ENCODE measurements at regions not wholly inside any gene's neighbourhood (a gene's known extent, or its start where the extent isn't known, plus 50 kb on each side); places are given as distances from the start of the nearest gene placed in this dataset.
"Not testable (repeated sequence)": the region's sequence is repeated elsewhere in the genome, so short reads cannot be mapped to it uniquely, and the experiment has no call there.

DNA sequence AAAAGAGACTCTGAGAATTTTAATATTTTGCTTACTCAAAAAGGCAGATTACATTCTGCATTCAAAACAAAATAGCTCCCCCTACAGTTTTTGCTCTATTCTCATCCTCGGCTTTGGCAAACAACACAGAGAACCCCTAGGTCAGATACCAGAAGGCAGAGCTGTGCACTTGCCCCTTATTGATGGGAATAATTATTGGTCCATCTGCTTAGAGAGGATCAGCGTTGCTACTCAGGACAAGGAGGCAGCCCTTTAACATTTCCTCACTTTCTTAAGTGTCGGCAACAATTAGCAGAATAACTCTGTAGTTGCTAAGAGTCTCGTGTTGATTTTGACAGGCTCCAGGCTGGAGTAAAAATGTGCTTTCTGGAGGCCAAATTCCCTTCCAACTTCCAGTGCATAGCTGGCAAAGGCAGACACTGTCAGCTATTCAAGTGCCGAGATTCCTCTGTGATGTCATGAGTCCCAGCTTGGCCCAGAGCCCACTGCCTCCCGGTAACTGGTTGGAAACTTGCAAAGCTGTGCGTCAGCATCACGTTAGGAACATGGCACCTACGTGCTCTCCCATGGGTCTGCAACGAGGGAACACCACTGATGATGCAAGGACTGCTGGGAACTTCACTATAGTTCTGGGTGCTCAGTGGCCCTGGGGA lies 482.7 kb upstream of the ADAMTS9 start:
- DNase-seq: peak; percentile 89

DNA sequence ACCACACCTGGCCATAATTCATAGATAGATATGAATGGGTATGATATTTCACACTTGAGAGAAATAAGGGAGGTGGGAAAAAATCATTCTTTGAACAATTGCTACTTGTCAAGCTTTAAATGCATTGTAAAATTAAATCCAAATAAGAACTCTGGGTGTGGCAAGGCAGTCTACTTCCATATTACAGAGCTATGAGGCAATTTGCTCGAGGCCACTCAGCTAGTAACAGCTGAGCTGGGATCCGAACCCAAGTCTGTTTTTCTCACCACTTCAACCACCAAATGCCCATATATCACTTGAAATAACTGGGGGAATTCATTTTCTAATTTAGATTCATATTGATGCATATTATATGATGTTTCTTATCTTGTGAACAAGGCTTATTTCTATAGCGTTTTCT lies 482.2 kb upstream of the ADAMTS9 start:
- no peak for DNase-seq

DNA sequence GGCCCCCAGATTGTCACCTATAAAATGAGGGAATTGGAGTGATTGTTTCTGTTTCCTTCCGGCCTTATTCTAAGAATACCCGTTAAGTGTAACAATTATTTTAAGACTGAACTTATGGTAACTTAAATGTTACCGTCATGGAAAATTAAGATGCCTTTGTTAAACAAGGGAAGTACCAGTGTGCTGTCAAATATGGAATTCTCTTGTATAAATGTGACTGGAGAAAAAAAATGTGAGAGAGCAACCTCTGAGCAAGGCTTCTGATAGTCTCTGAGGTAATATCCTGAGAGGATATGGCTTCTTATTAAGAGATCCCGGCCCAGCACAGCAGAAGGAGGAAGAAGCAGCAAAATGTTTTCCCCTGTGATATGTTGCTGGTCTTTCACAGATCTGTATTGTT lies 480.7 kb upstream of the ADAMTS9 start:
- no peak for DNase-seq

DNA sequence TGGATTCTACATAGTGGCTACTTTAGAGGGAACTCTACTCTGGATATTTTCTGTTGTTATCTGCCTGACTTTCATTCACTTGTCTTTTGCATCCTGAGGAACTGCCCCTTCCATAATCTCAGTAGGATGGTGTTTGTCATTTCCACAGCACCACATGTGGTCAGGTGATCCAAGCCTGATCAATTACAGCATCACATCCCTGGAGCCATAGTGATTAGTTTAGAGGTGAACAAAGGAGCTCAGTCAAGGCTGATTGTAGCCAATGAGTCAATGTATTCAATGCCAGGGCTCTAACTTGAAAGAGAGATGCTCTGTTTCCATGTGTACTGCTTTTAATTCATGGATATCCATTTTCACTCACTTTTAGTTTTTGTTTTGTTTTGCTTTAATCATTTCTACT lies 478.7 kb upstream of the ADAMTS9 start:
- DNase-seq: no peak

DNA sequence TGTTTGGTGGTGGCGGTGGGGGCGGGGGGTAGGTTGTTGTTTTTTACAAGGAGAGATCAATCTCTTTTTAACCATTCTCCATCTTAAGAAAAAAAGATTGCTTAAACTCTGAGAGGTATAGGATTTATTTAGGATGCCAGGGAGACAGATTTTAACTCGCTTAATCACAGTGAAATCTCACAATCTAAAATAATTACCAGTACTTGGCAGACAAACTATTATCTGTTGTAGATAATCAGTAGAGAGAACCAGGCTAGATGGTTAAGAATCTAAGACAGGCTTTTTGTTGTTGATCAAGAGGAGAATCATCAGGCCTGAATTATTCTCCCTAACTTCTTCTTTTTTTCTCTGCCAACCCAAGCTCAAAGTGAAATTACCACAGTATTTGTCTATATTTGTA lies 470.2 kb upstream of the ADAMTS9 start:
- no peak for DNase-seq

DNA sequence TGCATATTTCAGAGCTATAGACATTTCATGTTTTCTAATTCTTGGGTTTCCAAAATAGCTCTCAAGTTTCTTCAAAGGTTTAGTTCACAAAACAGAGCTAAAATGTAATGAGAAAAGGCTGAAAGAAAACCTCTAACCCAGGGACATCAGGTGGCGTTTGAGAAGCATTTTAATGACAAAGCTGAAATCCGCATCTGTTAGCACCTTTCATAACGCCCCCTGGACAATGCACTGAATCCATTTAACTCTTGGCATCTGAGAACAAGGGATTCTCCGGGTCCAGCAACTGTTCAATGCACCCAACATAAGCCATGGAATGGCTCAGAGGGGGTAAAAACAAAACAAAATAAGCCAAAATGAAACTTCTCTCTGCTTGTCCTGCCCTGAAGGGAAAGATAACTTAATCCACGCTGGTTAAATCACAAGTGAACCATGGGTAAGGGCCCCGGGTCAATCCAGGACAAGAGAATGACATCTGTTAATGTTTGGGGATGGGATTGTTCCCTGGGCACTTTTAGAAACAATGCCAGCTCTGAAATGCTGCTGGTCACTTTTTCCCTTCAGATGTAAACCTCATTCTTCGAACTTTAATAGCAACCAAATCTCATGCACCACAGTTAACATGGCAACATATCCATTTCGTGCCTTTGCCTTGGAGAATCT lies 466.2 kb upstream of the ADAMTS9 start:
- no peak for DNase-seq

DNA sequence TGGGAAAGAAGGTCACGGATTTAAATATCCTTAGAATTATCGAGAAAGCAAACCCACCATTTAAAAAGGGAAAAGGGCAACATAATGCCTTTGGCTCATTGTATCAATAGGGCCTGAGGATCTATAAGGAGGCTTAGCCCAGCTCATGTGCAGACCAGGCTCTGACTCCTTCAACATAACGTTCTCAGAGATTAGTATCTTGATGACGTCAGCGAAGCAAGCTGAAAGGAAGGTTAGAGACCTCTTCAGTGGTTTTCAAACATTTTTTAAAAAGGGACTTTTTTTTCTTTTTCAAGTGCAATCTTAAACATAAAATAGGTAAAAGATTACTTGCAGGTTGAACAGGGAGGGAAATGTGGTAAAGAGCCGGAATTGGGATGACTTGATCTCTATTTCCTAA lies 463.9 kb upstream of the ADAMTS9 start:
- DNase-seq: no peak

DNA sequence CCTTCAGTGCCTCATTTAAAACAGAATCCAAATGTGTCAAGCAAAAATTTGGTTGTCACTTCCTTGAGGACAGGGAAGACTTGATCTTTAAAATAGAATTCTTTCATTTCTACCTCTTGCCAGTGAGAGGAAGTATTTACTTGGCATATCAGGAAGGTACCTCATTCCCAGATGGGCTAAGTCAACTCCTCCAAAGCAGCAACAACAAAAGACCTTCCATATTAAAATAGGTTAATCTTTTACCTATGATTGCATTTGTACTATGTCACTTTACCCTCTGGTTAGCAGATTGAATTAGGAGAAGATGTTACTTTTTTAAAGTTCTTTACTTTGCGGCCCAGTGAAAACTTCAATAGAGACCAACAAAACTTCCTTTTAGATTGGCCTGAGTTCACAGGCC lies 462.1 kb upstream of the ADAMTS9 start:
- DNase-seq: no peak

DNA sequence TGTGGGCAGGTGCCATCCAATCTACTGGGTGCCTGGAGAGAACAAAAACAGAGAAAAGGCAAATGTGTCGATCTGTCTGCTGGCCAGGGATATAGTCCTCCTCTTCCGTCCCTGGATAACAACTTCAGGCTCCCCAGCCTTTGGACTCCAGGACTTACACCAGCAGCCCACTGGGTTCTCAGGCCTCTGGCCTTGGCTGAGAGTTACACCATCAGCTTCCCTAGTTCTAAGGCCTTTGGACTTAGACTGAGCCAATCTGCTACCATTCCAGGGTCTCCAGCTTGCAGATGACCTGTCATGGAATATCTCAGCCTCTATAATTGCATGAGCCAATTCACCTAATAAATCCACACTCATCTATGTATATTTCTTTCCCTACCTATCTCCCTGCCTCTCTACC lies 460.9 kb upstream of the ADAMTS9 start:
- DNase-seq: no peak

DNA sequence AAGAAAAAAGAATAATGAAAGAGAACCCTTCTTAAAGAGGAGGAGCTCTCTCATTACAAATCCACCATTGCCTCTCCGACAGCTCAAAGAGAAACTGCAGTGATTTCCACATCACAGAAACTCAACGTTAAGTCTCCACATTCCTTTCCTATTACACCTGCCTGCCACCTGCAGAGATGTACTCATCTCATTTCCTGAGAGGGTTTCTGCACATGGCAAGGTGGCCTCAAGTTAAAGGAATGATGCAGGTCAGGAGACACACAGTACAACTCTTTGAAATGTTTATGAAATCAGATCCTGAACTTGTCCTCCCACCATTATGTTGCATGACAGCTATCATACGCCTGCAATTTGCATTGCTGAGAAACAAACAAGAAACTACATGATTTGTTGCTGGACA lies 458.4 kb upstream of the ADAMTS9 start:
- peak; percentile 38 for DNase-seq

DNA sequence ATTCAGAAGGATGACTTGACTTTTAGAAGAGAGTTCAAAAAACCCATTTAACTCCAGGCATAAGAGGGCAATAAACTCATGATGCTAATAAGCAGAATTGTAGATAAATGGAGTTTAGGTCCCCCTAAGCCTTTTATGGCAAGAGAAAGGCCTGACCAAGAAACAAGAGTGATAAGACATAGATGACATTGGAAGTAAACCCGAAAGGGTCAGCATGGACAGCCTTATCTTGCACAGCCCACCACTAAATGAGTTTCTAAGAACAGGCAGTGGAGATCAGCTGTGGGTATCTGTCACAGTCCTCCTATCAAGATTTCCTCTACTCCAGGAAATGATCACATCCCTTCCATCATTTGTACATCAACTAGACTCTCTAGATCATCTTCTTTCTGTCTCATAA lies 457.9 kb upstream of the ADAMTS9 start:
- no peak for DNase-seq

DNA sequence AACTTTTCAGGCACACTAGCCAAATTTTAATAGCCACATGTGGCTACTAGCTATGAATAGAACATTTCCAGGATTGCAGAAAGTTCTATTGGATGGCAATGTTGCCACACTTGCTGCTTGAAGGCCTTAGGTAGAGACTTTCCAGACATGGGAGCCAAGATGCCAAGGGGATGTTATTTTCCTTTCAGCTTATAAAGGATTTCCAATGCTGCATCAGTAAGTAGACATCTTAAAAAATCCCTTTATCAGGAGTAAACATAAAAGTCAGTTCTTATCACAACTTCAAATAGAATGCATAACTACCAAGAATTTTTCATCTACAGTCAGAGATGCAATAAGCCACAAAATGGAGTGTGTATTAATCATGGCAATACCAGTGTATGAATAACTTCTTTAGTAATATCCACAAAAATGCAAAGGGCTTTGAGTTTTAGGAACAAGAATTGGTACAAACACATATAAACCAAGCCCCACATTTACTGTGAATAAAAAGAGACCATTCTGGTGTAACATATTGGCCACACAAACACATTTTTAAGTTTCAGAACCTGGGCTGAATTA lies 457.1 kb upstream of the ADAMTS9 start:
- DNase-seq: no peak

DNA sequence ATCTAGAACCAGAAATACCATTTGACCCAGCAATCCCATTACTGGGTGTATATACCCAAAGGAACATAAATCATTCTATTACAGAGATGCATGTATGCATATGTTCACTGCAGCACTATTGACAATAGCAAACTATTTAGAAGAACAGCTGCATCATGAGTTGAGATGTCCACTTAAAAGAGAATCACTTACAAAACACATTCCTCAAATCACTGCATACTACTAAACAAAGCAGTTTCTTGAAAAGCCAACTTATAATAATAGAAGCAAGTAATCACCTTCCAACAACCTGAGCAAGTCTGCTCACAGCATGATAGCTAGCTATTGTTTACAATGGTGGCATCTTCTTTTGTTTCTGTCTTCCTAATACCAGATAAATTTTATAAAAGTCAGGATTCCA lies 454.7 kb upstream of the ADAMTS9 start:
- no peak for DNase-seq

DNA sequence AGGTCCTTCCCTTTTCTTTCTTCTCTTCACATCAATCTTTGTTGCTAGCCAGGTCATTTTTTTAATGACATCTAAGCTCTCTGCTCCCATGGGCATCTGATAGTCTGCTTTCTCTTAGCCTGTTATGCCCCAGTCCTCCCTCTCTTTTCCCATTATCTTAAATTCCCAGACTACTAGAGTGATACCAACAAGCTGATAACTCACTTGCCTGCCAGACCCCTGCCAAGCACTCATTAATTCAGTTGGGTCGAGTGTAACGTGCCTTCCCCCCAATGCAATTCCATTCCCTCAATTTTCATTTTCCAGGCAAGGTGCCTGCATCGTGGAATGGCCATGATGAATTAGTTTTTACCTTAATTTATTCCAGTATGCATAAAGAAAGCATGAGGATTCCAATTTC lies 450.8 kb upstream of the ADAMTS9 start:
- DNase-seq: no peak

DNA sequence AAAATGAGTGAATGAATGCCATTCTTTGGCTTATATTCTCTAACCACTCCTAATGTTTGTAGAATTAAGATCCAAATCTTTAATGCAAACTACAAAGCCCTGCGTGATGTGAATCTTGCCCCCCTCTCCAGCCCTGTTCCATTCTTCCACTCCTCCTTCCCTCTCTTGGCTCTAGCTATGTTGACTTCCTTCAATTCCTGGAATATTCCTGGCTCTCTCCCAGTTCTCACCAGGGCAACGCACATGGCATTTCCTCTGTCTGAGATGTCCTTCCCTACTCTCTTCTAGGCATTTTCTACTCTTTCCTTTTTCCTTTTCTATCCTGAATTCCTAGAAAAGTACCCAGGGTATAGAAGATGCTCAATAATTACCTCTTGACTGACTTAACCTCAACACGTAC lies 446.0 kb upstream of the ADAMTS9 start:
- DNase-seq: not testable (repeated sequence)

DNA sequence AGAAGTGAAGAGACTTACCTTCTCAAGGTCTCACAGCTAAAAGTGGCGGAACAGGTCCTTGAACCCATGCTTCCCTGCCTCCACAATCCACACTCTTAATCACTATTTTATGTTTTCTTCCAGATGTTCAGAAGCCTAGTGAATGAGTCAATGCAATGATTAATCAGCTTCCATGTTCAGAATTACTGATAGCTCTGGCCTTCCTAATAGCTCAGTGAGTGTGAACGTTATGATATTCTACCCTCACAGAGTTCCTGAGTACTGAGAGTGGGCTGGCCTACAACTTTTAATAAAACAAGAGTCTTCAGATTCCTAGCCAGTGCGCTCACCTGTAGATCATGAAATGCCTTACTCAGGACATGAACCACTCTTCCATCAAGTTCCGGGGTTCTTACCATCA lies 443.0 kb upstream of the ADAMTS9 start:
- no peak for DNase-seq

DNA sequence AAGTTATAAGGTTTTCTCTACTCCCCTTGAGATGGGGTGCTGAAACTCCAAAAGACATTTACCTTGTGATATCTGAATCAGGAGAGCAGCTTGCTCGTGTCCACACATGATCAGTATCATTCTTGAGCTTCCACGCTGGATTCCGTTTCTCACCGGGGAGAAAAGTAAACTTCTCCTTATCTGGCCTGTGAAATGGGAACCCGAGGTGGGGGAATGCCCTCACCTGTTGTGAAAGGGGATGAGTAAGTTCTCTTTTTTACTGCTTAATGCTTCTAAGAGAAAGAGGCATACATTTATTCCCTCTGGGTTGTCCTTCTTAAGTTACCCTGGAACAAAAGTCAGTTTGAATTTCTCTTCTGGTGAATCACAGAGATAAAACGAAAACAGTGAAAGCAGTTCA lies 440.5 kb upstream of the ADAMTS9 start:
- no peak for DNase-seq

DNA sequence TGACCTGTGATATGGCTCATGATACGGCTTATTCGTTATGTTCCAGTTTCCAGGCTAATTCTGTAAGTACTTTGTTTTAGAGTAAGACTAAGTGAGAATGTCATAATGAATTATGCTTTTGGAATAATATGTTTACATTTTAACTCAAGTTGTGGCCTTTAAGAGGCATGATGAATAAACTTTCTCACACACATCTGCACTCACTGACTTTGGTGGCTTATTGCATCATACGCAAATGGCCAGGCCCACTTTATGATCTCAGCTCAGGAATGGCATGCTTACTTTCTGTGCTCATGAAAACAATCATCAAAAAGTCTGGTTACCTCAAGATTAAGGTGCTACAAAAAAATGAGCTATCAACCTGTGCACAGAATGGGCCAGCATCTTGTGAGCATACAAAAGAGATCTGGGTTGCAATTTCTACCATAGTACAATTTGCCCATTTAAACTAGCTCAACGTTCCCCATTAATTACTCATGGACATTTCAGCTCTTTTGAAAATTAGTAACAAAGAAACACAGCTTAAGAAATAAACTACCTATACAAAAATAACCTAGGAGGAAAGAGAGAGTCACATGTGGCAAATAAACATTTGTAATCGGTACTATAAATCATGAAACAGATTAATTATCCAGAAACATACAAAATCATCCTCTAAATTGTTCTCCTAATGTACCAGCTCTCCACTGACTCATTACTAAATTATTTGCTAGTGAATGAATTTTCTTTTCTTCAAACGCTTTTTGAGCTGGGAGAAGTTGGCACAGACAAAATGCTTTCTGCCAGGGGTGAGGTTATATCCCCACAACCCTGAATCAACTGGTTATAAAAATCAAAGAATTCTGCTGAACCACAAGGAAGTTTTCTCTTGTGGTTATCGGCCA lies 439.0 kb upstream of the ADAMTS9 start:
- DNase-seq: no peak

DNA sequence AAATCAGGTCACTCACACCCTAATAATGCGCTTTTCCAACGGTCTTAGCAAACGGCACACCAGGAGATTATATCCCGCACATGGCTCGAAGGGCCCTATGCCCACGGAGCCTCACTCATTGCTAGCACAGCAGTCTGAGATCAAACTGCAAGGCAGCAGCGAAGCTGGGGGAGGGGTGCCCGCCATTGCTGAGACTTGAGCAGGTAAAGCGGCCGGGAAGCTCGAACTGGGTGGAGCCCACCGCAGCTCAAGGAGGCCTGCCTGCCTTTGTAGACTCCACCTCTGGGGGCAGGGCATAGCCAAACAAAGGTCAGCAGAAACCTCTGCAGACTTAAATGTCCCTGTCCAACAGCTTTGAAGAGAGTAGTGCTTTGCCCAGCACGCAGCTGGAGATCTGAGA lies 432.4 kb upstream of the ADAMTS9 start:
- not testable (repeated sequence) for DNase-seq

DNA sequence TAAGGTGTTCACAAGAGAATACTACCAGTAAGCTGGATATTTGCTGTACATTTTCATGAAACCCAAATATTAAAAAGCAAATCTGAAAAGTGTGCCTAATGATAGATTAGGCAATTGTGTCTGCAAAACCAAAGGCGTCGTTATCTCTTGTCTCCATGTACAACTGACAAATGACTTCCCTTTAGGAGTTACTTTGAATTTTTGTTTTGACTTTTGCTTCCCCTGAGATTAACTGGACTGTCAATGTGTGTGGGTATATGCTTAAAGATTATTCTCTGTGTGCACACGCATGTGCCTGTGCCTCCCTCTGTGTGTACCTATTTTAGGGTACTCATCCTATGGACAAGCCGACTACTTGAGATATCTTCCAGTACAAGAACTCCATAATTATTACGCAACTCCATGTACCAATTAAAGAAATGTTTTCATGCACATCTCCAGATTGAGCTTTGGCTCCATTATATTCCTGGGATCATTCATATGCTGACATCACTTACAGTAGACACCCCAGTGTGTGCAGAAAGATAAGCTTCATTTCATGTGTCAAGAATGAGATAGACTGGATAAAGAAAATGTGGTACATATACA lies 431.2 kb upstream of the ADAMTS9 start:
- DNase-seq: no peak

DNA sequence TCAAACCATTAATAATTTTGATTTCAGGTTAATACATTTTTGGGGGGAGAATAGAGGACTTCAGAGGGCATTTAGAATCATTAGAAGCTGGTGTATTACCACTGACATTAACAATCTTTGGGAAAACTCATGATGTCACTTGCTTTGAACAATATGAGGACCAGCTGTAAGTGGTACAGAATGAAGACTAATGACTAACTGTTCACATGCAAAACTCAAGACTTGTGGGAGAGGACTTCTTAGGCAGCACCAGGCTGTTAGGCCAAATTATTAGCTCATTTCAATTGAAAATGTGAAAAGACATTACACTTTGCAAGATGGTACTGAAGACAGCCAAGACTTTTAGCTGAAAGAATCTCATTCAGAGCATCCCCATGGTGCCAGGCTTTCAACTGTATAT lies 426.2 kb upstream of the ADAMTS9 start:
- DNase-seq: no peak

DNA sequence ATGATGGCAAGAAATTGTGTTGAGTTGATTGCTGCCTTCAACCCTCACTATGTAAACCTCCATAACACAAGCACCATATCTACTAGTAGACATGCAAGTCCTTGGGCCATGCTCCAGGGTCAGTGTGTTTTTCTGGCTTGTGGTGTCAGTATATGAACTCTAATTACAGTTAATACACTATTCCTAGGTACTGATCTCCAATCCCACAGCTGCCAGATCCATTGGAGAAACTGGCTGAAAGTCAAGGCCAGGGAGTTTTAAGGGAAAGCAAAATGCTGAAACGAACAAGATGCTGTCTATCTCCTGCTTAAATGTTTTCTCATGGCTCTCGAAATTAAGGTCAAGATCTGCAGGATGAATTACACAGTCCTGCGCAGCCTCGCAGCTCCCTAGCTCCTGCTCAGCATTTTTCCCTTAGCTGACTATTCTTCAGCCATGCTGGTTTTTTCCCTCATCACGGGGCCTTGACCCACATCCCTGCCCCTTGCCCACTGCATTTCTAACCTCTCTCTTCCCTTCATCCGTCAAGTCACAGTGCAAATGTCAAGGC lies 425.0 kb upstream of the ADAMTS9 start:
- DNase-seq: peak; percentile 24
